ENCODE measurements at regions not wholly inside any gene's neighbourhood (a gene's known extent, or its start where the extent isn't known, plus 50 kb on each side); places are given as distances from the start of the nearest gene placed in this dataset.

GRCh38 chr5:130452744-130453143 lies 548.5 kb downstream of the CHSY3 start:
- TF ChIP-seq EZH2 (IDR thresholded peaks at IDR 0.05) (no peak), POLR2A (IDR thresholded peaks at IDR 0.05; ENCODE audit: borderline replicate concordance, extremely low read depth, insufficient read depth, insufficient read length) (no peak), REST (IDR thresholded peaks at IDR 0.05; ENCODE audit: low read depth) (no peak), EGR1 (IDR thresholded peaks at IDR 0.05; ENCODE audit: low read depth) (no peak)
- TF ChIP-seq, protein P1, sequence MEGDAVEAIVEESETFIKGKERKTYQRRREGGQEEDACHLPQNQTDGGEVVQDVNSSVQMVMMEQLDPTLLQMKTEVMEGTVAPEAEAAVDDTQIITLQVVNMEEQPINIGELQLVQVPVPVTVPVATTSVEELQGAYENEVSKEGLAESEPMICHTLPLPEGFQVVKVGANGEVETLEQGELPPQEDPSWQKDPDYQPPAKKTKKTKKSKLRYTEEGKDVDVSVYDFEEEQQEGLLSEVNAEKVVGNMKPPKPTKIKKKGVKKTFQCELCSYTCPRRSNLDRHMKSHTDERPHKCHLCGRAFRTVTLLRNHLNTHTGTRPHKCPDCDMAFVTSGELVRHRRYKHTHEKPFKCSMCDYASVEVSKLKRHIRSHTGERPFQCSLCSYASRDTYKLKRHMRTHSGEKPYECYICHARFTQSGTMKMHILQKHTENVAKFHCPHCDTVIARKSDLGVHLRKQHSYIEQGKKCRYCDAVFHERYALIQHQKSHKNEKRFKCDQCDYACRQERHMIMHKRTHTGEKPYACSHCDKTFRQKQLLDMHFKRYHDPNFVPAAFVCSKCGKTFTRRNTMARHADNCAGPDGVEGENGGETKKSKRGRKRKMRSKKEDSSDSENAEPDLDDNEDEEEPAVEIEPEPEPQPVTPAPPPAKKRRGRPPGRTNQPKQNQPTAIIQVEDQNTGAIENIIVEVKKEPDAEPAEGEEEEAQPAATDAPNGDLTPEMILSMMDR (IDR thresholded peaks at IDR 0.05 in 2 of 3, conservative IDR thresholded peaks at IDR 0.05 in 1 of 3; ENCODE audit: borderline replicate concordance in 1 of 3, insufficient read depth in 1 of 3, low read depth in 2 of 3, low read length in 2 of 3): no peak

Data from HCT116 (cell line).